HG03439 (cell line): ENCODE measurements at regions not wholly inside any gene's neighbourhood (a gene's known extent, or its start where the extent isn't known, plus 50 kb on each side); places are given as distances from the start of the nearest gene placed in this dataset.

Source experiments
- ATAC-seq: cut with Tn5 transposase; IDR thresholded peaks from one replicate; pipeline ENCODE4 v1.9.1; 2021; ENCODE audit warnings: mild to moderate bottlenecking, moderate library complexity; ENCODE audit not compliant: unreplicated experiment

DNA sequence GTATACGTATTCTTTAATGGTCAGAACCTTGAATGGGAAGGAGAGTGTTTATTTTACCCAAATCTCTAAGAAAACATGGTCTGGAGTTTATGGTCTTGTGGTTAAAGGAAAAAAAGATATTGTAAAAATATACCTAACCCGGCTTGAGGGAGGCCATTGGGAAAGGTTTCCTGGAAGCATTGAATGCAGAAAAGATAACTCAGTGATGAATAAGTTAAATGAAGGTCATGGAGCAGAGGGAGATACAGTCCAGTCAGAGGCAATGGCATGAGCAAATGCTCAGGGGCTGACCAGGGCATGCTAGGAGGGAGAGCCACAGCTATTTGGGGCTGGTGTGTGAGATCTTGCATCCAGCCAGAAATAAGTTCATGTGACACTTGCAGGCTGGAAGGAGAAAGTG, 430.4 kb upstream of the CDH5 start:
- ATAC-seq, result no peak

GRCh38 chr16:65934443-65934842, 432.0 kb upstream of the CDH5 start:
- ATAC-seq, result no peak

- ATAC-seq, result no peak
These were observed 432.8 kb upstream of the CDH5 start for GRCh38 chr16:65933703-65934102.

- ATAC-seq, result no peak
These were observed 434.0 kb upstream of the CDH5 start for GRCh38 chr16:65932350-65933072.

- no peak for ATAC-seq
These were observed 443.6 kb upstream of the CDH5 start for GRCh38 chr16:65922923-65923322.

DNA sequence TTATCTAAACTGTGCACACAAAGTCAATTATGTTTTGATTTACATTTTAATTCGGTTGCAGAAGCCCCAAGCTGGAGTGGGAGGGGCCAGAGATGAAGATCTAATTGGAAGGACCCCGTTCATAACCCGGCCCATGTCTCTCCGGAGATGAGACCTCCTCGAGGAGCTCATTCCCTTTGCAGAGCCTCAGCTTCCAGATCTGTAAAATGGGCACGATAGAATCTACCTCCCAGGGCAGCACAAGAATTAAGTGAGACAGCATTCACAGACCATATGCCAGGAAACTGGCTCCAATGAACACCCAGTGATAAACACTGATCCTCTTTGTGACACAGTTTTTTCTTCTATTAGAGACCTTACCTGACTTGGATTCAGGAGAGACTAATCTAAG, 446.5 kb upstream of the CDH5 start:
- no peak for ATAC-seq

DNA sequence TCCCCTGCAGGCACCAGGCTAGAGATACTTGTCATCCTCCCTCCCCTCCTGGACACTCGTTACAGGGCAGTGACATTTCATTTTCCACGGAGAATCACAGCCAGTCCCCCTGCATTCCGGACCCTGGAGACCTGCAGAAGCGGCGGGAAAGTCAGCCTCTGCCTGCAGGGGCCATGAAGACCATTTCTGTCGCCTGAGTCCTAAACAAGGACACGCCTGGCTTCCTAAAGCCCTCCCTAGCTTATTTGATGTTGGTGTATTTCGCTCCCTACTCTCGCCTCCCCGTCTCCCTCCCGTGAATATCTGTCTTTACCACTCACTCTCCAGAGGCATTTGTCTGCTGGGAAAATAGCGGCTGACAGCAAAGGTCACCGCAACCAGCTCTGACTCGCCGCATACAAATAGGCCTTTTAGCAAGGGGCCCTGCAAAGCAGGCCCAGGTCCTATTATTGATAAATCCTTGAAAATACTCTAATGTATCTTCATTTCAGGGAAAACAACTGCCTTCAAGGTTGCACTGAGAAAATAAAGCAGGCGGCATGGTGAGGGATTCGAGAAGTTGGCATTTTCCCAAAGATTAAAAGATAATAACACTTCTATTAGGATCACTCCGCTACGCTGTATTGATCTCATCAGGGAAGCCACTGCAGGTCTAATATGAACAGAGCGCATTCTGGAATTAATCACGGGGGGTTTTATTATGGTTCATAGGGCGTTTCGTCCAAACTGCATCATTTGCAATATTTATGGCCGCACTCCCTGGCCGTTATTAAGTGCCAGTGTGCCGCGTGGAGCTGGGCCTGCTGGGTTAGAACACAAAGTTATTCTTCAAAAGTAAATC, 447.1 kb upstream of the CDH5 start:
- ATAC-seq, result no peak

- ATAC-seq, result no peak
These were observed 449.0 kb upstream of the CDH5 start for GRCh38 chr16:65917466-65917865.

DNA sequence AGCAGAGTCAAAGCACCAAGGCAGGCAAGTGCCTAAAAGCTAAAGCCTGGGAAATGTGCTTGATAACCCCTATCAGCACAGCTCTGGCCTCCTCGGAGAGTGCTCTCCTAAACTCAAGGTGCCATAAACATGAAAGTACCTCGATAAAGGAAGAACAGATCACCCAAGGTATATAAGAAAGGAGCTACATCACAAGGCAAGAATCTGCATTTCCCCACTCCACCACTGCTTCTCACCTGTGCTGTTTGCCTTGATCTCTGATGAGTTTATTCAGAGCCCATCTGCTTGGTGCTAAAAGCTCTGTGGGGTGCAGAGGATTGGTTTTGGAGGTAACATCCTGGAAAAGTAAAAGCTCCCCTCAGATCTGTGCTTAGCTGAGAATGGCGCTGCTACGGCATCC, 449.5 kb upstream of the CDH5 start:
- ATAC-seq, result no peak

- no peak for ATAC-seq
These were observed 456.2 kb upstream of the CDH5 start for GRCh38 chr16:65910291-65910690.

DNA sequence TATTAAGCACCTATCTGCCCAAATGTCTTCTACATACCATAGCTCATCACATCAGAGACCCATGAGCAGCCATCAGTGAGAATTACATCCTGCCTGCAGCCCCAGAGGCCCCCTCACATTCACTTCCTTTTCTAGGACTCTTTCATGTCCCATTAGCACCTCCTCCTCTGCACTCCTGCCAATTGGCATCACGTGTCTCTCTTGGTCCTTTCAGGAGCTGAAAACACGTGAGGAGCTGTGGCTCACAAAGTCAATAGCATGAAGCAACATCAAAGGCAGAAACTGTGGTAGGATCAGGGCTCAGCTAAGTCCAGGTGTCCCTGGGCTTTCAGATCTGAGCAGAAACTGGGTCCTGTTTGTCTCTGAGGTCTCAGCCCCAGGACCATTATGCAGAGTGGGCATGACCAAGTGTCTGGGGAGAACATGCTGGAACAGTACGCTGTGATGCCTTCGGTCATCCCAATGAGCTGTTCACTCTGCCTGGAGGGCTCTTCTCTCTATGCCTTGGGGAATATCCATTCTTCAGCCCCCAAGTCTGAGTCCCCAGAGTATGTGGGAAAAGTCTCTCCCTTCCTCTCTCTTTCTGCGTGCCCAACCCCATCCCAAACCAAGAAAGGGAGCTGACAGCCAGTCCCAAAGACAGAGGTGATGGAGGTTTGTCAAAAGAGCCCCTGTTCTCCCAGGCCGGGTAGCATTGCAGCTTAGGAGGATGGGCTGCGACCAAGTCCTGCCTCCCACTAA, 457.0 kb upstream of the CDH5 start:
- no peak for ATAC-seq

GRCh38 chr16:65908568-65908967, 457.9 kb upstream of the CDH5 start:
- no peak for ATAC-seq

- ATAC-seq, result no peak
These were observed 461.2 kb upstream of the CDH5 start for GRCh38 chr16:65905331-65905730.

GRCh38 chr16:65896448-65897153, 469.9 kb upstream of the CDH5 start:
- no peak for ATAC-seq

DNA sequence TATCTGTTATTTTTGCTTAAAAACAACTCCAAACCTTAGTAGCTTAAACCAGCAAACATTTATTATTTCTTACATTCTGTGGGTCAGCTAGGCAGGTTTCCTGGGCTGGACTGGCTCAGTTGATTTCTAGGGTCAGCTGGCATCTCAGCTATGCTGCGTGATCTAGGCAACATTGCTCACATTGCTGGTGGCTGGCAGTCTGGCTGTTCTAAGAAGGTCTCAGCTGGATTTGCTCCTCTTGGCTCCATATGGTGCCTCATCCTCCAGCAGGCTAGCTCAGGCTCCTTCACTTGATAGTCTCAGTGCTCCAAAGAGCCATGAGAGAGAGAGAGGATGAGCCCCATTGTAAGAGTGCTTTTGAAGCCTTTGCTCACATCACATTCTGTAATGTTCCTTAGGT, 470.6 kb upstream of the CDH5 start:
- ATAC-seq, result no peak

DNA sequence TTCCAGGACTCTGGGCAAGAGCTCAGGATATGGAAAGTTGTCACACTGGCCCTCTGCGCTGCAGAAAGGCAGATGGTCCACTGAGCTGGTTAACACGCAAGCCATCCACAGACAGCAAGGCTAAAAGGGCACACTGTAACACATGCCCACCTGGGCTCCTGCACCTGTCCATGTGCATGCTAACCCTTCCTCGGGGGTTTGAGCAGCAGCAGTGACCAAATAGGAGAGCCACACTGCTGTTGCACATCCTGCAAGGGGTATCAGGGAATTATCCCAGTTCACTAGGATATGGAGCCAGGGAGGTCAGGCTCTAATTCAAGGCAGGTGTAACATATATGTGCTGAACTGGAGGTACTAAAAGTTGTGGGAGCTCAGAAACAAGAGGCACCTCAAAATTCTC, 471.0 kb upstream of the CDH5 start:
- no peak for ATAC-seq

GRCh38 chr16:65890203-65890602, 476.3 kb upstream of the CDH5 start:
- no peak for ATAC-seq

DNA sequence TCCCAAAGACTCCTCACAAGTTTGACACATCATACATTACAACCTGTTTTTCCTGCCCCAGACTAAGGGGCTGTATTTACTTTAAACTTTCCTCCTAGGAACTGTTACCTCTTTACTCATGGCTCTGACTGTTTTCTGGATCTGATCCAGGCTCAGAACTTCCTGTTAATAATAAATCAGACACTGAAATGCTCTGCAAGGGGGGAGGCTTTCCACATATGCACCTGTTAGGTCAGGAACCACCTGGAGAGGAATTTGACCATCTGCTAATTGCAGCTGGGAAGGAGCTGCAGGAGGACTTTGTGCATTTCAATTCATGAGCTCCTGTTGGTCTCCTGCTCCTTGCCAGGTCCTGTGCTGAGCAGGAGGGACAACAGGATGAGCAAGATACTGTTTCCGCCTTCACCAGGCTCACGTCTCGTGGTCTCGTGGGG, 476.9 kb upstream of the CDH5 start:
- ATAC-seq, result no peak

DNA sequence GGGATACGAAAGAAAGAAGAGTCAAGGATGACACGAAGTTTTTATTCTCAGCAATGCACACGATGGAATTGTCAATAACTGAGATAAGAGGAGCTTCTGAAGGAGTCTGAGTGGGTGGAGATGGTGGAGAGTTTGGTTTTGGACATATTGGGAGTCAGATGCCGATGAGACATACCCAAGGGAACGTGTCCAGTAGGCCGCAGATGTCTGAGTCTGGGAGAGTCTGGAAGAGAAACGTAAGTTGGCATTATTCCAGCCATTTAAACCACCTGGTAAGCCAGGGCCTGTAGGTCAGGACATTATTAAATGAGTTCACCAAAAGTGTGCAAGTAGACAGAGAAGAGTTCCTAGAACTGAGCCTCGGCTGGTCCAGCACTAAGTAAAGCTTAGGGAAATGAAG, 478.3 kb upstream of the CDH5 start:
- no peak for ATAC-seq

GRCh38 chr16:65884018-65884417, 482.5 kb upstream of the CDH5 start:
- ATAC-seq, result no peak

DNA sequence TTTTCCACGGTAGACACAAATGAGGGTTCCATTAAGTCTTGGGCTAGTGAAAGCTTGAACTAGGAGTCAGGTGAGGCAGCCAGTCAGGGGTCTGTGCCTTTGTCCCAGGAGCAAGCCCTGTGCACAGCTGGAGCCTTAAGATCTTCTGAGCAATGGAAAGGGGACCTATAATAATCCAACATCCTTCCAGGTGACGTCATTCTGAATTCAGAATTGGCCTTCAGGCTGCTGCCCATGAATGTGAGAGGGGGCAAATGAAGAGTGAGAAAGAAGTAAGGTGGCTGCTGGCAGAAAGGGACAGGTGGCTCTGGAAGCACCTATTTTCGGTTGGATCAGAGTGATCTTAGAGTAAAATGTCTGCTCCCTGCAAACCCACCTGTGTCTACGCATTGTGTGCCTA, 488.1 kb upstream of the CDH5 start:
- no peak for ATAC-seq
